ELR (cell line): ENCODE measurements at regions not wholly inside any gene's neighbourhood (a gene's known extent, or its start where the extent isn't known, plus 50 kb on each side); places are given as distances from the start of the nearest gene placed in this dataset.
"Not testable (repeated sequence)": the region's sequence is repeated elsewhere in the genome, so short reads cannot be mapped to it uniquely, and the experiment has no call there.

ENCODE experiments used
- DNase-seq: peaks from one replicate; pipeline ENCODE4 v3.0.0-alpha.2; 2015; ENCODE audit warnings: low read depth

DNA sequence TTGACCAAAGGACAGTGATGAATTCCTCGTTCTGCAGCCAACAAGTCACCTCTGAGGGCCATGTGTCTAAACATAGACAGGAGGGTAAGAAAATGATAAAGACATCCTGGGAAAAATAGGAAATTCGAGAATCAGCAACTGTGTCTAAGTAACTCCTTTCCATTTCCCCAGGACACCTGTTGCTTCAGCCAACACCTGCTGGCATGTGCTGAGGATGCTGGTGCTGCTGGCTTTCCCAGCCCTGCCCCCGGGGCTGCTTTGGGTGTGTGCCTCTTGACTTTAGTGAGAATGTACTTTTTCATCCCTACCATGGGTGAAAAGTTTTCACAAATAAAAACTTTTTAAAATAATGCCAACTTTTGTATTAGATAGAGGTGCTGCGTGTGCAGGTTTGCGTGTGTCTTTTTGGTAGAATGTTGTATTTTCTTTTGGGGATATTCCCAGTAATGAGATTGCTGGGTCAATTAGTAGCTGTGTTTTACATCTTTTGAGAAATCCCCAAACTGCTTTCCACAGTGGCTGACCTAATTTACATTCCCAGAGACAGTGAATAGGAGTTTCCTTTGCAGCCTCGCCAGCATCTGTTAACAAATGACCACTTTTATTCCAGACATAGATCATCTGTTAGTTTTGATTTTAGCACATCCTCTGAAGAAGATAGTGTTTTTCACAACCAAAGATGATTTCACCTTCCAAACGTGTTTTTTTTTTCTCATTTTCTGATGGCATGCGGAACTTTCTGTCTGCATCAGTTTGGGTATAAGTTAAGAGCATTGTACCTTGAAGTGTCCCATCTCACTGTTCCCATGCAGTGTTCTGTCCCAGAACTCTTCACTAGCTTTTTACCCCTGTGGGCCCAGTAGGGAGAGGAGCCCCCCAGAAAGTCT, 104.2 kb upstream of the ACBD5 start:
- DNase-seq = no peak

DNA sequence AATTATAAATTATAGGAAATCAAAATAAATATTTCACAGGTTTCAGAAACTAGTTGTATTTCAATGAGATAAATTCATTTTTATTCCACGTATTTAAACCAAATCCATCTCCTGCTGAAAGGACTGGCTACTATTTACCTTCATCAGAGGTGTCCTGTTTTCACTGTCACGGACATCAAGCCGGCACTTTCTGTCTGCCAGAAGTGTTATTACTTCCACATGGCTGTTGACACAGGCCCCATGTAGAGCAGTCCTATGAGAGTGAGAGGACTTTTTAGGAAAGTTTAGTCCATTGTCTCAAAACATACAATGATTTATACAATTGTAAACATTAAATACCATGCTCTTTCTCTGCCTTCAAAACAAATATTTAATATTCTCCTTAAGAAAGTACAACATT, 100.4 kb upstream of the ACBD5 start:
- DNase-seq = no peak

DNA sequence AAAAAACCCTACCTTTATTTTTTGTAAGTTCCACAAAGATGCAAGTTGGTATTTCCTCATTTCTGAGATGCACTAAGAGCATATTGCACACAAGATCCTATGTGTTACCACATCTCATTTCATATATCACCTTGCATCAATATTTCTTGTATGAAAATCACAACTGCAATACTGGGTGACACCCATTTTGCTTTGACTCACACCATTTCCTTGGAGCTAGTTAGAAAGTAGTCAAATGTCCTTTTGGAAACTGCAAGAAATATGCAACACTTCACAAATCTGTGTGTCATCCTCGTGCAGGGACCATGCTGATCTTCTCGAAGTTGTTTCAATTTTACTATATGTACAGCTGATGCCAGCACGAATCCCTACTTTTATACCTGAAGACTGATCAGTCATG, 94.6 kb upstream of the ACBD5 start:
- not testable (repeated sequence) for DNase-seq

DNA sequence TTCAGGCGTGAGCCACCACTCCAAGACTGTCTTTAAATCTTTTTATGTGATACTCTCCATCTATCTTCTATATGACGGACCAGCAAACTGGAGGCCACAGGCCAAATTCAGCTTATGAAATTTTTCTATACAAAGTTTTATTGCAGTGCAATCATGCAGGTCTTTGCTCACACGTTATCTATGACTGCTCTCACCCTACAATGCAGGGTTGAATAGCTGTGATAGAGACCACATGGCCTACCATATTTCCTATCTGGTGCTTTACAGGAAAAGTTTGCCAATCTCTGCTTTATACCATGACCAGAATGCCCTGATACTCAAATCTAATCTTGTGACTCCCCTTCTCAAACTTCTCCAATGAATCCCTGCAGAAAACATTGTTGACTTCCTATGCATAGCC, 89.5 kb upstream of the ACBD5 start:
- DNase-seq = no peak

DNA sequence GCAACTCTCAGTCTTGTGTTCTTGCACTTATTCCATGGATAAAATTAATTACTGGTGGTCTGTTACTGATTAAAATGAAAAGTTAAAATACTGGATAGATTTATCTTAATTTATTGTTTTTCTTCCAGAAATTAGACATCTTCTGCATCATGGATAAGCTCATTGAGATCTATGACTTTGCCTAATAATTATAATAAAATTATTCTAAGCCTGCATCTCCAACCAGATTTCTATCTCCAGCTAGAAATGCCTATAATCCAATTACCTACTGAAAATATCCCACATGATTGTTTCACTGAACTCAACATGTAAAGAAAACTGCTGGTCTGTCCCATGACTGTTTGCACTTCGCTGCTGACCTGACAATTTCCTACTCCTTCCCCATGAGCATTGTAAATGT, 88.3 kb upstream of the ACBD5 start:
- DNase-seq = no peak

DNA sequence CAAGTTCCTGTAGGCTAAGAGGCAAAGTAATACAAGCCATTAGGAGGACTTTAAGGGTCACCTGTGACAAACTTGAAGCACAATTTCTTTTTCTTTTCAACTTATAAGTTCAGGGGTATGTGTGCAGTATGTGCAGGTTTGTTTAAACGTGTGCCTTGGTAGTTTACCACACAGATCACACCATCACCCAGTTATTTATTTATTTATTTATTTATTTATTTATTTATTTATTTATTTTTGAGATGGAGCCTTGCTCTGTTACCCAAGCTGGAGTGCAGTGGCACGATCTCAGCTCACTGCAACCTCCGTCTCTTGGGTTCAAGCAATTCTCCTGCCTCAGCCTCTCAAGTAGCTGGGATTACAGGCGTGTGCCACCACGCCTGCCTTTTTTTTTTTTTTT, 86.2 kb upstream of the ACBD5 start:
- not testable (repeated sequence) for DNase-seq

DNA sequence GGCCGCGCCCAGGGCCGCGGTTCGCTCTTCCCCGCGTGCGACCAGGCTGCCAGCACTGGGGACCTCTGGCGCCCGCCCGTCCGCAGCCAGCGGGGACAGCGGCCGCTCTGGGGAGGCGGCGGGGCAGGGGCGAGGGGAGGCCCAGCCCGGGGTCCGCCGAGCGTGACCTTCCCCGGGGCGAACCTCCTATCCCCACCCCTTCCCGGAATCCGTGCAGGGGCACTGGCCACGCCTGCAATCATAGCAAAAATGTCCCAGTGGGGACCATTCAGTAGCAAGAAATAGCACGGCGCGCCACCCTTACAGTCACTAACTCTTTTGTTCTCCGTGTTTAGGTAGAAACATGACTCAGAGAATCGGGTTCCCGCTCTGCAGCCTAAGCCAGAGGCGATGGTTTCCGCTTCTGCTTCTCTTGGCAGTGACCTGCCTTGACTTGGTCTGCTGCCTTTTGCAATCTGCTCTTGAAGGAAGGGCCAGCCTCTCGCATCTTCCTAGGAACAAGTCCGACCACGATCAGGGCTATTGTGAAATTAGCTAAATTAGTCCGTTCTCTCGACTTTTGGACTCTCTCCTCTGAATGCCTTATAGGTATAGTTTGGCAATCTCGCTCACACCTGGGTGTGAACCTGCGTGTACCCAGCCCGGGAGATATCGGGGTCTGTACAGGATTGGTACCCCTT, 79.3 kb upstream of the ACBD5 start:
- peak; percentile 63 for DNase-seq

DNA sequence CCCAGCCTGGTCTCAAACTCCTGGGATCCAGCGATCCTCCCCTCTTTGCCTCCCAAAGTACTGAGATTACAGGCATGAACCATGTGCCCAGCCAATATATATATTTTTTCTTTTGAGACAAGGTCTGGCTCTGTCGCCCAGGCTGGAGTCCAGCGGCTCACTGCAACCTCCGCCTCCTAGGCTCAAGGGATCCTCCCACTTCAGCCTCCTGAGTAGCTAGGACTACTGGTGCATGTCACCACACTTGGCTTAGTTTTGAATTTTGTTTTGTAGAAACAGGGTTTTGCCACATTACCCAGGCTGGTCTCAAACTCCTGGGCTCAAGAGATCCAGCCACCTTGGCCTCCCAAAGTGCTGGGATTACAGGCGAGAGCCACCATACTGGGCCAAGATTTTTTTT, 78.5 kb upstream of the ACBD5 start:
- not testable (repeated sequence) for DNase-seq

DNA sequence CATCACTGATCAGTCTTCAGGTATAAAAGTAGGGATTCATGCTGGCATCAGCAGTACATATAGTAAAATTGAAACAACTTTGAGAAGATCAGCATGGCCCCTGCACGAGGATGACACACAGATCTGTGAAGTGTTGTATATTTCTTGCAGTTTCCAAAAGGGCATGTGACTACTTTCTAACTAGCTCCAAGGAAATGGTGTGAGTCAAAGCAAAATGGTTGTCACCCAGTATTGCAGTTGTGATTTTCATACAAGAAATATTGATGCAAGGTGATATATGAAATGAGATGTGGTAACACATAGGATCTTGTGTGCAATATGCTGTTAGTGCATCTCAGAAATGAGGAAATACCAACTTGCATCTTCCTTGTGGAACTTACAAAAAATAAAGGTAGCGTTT, 74.5 kb upstream of the ACBD5 start:
- not testable (repeated sequence) for DNase-seq

DNA sequence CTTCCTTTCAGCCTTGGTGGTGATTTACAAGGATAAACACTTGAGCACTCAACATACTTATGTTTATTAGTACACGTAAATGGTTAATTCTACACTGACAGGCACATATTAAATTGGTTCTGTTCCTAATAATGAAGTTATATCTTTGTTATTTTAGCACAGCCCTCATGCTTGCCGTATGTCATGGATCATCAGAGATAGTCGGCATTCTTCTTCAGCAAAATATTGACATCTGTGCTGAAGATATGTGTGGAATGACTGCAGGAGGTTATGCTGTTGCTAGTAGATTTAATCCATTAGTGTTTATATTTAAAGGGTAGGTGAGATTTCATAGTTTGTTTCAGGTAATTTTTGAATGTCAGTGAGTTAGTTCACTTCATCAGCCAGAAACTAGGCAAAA, 73.0 kb upstream of the ACBD5 start:
- DNase-seq = not testable (repeated sequence)

DNA sequence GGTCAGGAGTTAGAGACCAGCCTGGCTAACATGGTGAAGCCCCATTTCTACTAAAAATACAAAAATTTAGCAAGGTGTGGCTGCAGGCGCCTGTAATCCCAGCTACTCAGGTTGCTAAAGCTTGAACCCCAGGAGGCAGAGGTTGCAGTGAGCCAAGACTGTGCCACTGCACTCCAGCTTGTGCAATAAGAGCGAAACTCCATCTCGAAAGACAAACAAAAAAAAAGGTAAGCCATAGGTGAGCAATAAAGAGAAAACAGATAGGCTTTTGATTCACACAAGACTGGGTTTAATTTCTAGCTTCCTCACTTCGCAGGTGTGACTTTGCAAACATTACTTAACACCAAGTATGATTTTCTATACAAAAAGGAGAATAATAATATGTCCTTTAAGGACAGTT, 72.3 kb upstream of the ACBD5 start:
- no peak for DNase-seq

DNA sequence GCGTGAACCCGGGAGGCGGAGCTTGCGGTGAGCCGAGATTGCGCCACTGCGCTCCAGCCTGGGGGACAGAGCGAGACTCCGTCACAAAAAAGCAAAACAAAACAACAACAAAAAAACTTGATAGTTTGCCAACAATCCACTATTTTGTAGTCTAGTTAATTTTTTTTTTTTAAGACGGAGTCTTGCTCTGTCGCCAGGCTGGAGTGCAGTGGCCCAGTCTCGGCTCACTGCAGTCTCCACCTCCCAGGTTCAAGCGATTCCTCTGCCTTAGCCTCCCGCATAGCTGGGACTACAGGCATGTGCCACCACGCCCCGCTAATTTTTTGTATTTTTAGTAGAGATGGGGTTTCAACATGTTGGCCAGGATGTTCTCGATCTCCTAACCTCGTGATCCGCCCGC, 71.2 kb upstream of the ACBD5 start:
- DNase-seq = not testable (repeated sequence)

DNA sequence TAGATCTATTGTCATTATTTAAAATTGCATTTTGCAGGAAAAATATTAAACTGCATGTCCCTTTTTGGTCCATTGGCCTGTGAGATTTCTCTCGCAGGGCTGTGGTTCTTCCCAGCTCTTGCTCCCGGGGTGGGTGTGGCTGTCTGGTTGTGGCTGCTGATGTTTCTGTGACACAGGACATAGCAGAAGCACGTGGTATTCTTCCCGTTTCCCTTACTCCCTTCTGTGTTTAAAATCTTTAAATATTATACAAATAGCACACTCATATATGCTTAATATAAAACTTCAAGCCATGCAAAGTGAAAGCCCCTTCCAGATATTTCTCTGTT, 57.9 kb upstream of the ACBD5 start:
- DNase-seq = not testable (repeated sequence)

DNA sequence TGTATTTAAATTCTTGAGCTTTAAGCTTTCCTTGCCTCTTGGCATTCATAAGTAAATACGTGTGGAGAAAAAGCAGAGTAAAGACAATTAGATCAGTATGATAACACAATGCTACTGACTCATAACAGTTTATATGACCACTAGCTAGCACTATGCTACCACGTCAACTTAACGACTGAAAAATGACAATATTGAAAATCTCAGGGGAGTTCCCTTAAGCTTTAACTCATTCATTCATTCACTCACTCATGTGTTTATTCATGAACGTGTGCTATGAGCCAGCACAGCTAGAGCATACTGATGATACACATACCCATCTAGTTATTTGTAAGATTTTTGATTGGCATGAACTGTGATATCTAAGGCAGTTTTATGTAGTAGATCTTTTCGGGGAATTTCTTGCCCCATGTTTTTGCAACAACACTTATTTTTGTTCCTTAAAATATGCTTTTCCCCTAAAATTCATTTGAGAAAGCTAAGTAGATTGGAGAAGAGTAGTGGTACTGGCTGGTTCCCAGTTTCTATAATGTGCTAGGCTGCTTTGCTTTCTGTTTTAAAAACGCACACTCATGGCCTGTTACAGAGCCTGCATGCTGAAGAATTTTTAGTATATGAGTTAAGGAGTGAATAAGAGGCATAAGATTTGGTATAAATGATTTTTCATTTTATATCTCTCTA, 57.4 kb upstream of the ACBD5 start:
- peak; percentile 39 for DNase-seq

DNA sequence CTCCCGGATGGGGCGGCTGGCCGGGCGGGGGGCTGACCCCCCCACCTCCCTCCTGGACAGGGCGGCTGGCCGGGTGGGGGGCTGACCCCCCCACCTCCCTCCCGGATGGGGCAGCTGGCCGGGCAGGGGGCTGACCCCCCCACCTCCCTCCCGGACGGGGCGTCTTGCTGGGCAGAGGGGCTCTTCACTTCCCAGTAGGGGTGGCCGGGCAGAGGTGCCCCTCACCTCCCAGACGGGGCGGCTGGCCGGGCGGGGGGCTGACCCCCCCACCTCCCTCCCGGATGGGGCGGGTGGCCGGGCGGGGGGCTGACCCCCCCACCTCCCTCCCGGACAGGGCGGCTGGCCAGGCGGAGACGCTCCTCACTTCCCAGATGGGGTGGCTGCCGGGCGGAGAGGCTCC, 55.7 kb upstream of the ACBD5 start:
- DNase-seq = not testable (repeated sequence)

DNA sequence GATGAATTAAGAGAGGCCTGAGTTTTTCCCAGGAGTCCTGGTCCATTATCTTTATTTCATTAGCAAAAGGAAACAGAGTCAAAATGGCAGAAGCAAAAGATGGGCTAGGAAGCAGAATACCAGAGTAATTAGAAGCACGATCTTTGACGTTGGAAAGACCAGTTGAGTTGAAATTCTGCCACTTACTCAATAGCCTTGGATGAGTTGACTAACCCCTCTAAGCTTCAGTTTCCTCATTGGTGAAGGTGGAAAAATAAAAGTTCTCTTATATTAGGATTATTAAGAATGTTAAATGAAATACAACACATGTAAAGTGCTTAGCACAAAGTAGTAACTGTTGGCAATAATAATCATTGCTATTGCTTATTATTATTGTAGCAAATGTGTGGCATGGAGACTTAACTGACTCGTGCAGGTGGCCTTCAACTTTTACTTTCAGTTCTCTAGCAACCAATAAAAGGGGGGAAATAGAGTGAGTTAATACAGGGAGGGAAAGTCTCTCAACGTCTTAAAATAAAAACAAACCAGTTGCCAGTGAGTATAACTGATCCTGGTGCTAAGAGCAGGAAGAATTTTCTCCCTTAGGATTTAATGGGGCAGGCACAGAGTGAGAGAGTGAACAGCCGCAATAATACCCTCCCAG, 50.8 kb upstream of the ACBD5 start:
- not testable (repeated sequence) for DNase-seq
